GM12873 (cell line): ENCODE measurements at regions not wholly inside any gene's neighbourhood (a gene's known extent, or its start where the extent isn't known, plus 50 kb on each side); places are given as distances from the start of the nearest gene placed in this dataset.

Source experiments
- TF ChIP-seq, protein P1 (sequence below): IDR thresholded peaks from 2 replicates; pipeline ENCODE4 v1.5.1; 2012; ENCODE audit warnings: low read depth, mild to moderate bottlenecking, moderate library complexity, low read length, control low read depth; ENCODE audit not compliant: insufficient read depth; ENCODE audit errors: missing control alignments

DNA sequence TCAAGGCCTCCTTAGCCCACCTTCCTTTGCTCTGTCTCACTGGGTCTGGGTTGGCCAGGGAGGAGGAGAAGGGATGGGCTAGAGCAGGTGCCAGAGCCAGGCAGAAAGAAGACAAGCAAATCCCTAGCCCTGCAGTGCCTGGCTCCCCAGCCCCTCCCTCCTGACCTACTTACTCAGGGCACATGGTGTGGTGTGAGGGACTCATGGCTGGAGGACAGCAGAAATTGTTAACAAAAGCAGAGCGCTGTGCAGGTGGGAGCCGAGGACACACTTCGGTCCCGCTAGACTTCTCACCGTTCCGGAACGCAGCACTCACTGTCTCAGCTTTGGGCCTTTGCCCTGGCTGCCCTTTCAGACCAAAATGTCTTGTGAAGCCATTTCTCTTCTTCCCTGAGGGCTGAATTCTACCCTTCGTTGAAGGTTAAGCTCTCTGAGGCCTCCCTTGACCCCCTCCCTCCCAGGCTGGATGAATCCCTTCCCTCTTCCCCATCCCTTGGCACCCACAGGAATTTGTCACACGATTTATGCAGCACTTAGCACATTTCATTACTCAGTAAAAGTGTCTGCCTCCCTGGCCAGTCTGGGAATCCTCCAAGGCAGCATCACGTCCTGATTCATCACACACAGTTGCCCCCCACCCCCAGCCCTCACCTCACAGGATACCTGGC, 263.9 kb upstream of the TRPC7 start:
- TF ChIP-seq, protein P1, sequence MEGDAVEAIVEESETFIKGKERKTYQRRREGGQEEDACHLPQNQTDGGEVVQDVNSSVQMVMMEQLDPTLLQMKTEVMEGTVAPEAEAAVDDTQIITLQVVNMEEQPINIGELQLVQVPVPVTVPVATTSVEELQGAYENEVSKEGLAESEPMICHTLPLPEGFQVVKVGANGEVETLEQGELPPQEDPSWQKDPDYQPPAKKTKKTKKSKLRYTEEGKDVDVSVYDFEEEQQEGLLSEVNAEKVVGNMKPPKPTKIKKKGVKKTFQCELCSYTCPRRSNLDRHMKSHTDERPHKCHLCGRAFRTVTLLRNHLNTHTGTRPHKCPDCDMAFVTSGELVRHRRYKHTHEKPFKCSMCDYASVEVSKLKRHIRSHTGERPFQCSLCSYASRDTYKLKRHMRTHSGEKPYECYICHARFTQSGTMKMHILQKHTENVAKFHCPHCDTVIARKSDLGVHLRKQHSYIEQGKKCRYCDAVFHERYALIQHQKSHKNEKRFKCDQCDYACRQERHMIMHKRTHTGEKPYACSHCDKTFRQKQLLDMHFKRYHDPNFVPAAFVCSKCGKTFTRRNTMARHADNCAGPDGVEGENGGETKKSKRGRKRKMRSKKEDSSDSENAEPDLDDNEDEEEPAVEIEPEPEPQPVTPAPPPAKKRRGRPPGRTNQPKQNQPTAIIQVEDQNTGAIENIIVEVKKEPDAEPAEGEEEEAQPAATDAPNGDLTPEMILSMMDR: no peak

DNA sequence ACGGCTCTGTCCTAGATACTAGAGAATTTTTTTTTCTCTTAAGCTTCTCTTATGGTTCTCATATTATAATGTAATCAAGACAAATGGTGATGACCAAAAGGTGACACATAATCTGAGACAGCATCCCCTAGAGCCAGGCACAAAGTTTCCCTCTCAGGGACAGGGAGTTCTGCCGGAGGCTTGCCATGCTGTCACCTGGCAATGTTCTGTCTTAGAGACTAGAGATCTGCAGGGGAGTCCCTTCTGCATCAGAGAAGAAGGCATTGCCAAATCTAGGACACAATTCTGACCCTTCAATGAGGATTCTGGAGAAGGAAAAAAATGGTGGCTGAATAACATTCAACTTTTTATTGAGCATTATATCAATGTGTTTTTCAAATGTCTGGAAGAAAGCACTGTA, 261.2 kb upstream of the TRPC7 start:
- TF ChIP-seq, protein P1: no peak

DNA sequence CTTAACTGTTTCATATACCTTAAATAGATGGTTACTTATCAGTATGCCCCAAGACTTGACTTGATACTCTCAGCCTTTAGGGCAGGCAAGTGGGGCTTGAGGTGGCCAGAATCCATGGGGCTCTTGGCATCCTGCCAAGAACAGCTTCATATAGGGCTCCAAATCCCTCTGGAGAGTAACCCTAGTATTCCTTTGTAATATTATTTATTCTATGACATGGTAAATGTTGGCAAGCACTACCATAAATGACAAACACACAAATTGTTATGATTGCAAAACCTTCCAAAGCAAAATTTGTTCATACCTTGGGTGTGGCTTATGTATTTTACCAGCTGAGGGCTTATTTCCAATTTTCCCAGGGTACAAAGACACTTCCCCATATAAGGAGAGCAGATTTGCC, 257.4 kb upstream of the TRPC7 start:
- TF ChIP-seq, protein P1: no peak

DNA sequence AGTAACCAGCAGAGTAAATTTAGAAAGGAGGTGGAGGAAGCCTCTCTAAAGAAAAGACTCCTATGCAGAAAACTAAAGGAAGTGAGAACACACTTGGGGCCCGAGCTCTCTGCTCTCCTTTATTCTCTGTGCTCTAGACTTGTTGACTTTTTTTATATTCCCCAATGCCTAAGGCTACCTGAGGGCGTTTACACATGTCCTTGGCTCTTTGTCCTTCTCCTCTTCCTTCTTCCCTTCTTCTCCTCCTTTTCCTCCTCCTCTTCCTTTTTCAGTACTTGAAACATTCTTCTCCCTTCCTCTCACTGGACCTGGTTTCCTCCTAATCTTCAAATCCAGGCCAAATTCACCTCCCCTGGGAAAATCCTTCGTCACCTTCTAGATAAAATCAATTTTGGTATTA, 256.4 kb upstream of the TRPC7 start:
- TF ChIP-seq, protein P1: no peak

DNA sequence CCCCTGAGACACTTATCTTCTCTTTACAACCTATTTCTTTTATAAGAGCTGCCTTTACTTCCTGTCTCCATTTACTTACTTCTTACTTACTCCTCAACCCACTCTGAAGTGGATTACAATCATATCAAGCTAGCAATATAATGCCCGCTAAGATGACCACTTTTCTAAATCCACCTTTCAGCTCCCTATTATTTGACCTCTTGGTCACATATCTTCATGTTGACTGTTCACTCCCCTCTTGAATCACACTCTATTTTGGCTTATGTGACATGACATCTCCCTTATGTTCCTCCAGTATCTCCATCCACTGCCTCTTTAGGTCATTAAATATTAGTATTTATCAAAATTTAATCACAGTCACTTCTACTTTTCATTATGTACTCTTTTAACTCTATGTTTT, 255.3 kb upstream of the TRPC7 start:
- TF ChIP-seq, protein P1: no peak

DNA sequence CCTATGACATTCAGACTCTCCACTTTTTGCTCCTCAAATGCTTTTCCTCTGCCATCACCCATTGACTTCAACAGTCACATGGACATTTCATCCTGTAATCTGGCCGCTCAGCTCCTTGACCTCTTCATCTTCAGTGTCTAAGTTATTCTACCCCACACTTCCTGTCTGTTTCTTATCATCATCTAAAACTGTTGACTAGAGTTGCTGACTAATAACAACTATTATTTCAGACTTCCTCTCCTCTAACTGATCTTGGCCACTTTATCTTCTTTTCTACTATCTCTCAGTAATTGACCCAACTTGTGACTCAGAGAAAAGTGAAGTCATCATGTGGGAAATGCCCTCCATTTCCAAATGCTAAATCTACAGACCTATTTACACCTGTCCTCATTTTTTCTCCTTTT, 254.7 kb upstream of the TRPC7 start:
- TF ChIP-seq, protein P1: no peak

DNA sequence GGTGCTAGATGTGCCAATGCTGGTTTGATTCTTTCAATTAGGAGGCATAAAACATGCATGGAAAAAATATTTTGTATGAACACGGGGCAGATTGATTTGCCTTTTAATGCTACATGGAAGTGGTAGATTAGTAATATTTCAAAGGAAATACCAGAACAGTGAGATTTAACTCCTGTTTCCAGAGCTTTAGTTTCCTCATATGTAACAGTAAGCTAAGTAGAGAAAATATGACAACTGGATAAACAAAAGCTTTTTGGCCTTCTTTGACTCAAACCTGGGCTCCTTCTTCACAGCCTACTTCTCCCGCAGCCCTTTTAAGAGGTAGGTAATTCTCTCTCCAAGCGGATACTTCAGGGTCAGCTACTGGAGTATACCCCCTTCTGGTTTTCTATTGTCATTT, 254.2 kb upstream of the TRPC7 start:
- TF ChIP-seq, protein P1: no peak
